ENCODE measurements at regions not wholly inside any gene's neighbourhood (a gene's known extent, or its start where the extent isn't known, plus 50 kb on each side); places are given as distances from the start of the nearest gene placed in this dataset.

DNA sequence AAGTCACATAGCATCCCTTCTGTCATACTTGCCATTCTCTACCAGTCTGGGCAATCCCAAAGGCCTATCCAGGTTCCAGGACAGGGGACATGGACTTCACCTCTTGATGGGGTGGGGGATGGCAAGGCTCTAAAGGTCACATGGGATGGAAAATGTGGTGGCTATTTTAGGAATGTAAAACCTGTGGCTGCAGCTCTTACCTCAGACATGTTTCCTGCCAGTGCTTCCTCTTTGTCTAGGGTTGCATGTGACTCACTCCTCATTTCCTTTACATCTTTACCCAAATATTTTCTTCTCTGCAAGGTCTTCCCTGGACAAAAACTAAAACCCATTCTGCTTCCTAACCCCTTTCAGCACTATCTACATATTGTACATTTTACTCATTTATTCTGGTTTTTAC, 135.7 kb downstream of the BTBD3 start:
- TF ChIP-seq, protein P1, sequence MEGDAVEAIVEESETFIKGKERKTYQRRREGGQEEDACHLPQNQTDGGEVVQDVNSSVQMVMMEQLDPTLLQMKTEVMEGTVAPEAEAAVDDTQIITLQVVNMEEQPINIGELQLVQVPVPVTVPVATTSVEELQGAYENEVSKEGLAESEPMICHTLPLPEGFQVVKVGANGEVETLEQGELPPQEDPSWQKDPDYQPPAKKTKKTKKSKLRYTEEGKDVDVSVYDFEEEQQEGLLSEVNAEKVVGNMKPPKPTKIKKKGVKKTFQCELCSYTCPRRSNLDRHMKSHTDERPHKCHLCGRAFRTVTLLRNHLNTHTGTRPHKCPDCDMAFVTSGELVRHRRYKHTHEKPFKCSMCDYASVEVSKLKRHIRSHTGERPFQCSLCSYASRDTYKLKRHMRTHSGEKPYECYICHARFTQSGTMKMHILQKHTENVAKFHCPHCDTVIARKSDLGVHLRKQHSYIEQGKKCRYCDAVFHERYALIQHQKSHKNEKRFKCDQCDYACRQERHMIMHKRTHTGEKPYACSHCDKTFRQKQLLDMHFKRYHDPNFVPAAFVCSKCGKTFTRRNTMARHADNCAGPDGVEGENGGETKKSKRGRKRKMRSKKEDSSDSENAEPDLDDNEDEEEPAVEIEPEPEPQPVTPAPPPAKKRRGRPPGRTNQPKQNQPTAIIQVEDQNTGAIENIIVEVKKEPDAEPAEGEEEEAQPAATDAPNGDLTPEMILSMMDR (IDR thresholded peaks at IDR 0.05) = no peak
- no peak for TF ChIP-seq POLR2A (IDR thresholded peaks at IDR 0.05)

Measured in vagina (tissue), 2 donors.